ENCODE measurements at regions not wholly inside any gene's neighbourhood (a gene's known extent, or its start where the extent isn't known, plus 50 kb on each side); places are given as distances from the start of the nearest gene placed in this dataset.

- DNase-seq (ENCODE audit: low read depth, low spot score) = no peak
- no peaks in the 10 kb centered on the region for H4K20me1 ChIP-seq (ENCODE audit: insufficient read depth)
Observed at GRCh38 chr16:6360641-6361040, 972.0 kb upstream of the RBFOX1 start.

More at GRCh38 chr16:6360641-6361040, 972.0 kb upstream of the RBFOX1 start:
- no TSS peak for BruUV-seq (replicated peaks)
- H3K9ac ChIP-seq (ENCODE audit: low read length) = no peak overlapping the region
- H2AFZ ChIP-seq (ENCODE audit: low read depth, low read length, poor library complexity, severe bottlenecking) = no peak overlapping the region
- no peaks in the 10 kb centered on the region for H3K9me2 ChIP-seq (ENCODE audit: insufficient read depth)
- no peaks in the 10 kb centered on the region for H3K36me3 ChIP-seq (ENCODE audit: control insufficient read depth in 1 of 2, insufficient read depth in 2 of 2, low read length in 2 of 2)
- CTCF ChIA-PET = no interaction called here
- H3K9me3 ChIP-seq (ENCODE audit: control insufficient read depth in 1 of 2, insufficient read depth in 1 of 2, low read depth in 1 of 2, low read length in 2 of 2) = no peaks in the 10 kb centered on the region
- RAD21 ChIA-PET (ENCODE audit: low non-redundant PET in 1 of 2, low total read pairs in 2 of 2, uncharacterized antibody in 2 of 2, unreplicated experiment in 2 of 2) = no interaction called here
- no peak overlapping the region for H3K4me2 ChIP-seq (ENCODE audit: low read length)
- no peak for ATAC-seq
- no peaks in the 10 kb centered on the region for H3K27me3 ChIP-seq (ENCODE audit: insufficient read depth, low read length)
- H3K4me1 ChIP-seq (ENCODE audit: control insufficient read depth in 1 of 2, insufficient read depth in 2 of 2, low read length in 2 of 2) = no peaks in the 10 kb centered on the region
- POLR2A ChIA-PET = no interaction called here
- intact Hi-C loops (cut with micrococcal nuclease) = no loop called here
- no peak overlapping the region for H3K27ac ChIP-seq (ENCODE audit: low read depth, low read length)
- no peak for TF ChIP-seq EGR1 (IDR thresholded peaks at IDR 0.05; ENCODE audit: low read depth)
- TF ChIP-seq ZNF274 (IDR thresholded peaks at IDR 0.05; ENCODE audit: low read depth, low read length) = no peak
- TF ChIP-seq TCF7L2 (IDR thresholded peaks at IDR 0.05; ENCODE audit: borderline replicate concordance, extremely low read depth, insufficient read depth, insufficient read length) = no peak
- no peak for TF ChIP-seq EZH2phosphoT487 (IDR thresholded peaks at IDR 0.05; ENCODE audit: borderline replicate concordance)
- no peak for TF ChIP-seq SRF (IDR thresholded peaks at IDR 0.05; ENCODE audit: low read depth)
- TF ChIP-seq MAX (IDR thresholded peaks at IDR 0.05) = no peak
- no peak for TF ChIP-seq YY1 (IDR thresholded peaks at IDR 0.05; ENCODE audit: extremely low read depth, insufficient replicate concordance, low read depth, low read length)
- TF ChIP-seq ATF3 (IDR thresholded peaks at IDR 0.05) = no peak
- no peak for TF ChIP-seq POLR2A (IDR thresholded peaks at IDR 0.05; ENCODE audit: borderline replicate concordance, extremely low read depth, insufficient read depth, insufficient read length)
- TF ChIP-seq JUND (IDR thresholded peaks at IDR 0.05) = no peak
- no peak for TF ChIP-seq CBX3 (IDR thresholded peaks at IDR 0.05; ENCODE audit: low read depth)
- no peak for TF ChIP-seq SP1 (IDR thresholded peaks at IDR 0.05; ENCODE audit: low read depth)
- TF ChIP-seq EZH2 (IDR thresholded peaks at IDR 0.05) = no peak
- TF ChIP-seq FOSL1 (IDR thresholded peaks at IDR 0.05; ENCODE audit: low read depth) = no peak
- TF ChIP-seq ZBTB33 (IDR thresholded peaks at IDR 0.05; ENCODE audit: extremely low read depth, insufficient replicate concordance, low read length) = no peak
- no peak for TF ChIP-seq ZFX (IDR thresholded peaks at IDR 0.05)
- TF ChIP-seq POLR2AphosphoS5 (IDR thresholded peaks at IDR 0.05; ENCODE audit: low read depth, low read length) = no peak
- no peak for TF ChIP-seq ELF1 (IDR thresholded peaks at IDR 0.05; ENCODE audit: borderline replicate concordance, low read depth)
- H3K79me2 ChIP-seq (ENCODE audit: insufficient read depth, low read length) = no peaks in the 10 kb centered on the region
- H3K4me3 ChIP-seq (replicated peaks in 1 of 2; ENCODE audit: low read depth in 1 of 2, low read length in 2 of 2) = no peak overlapping the region
